KBM-7 (cell line): ENCODE measurements at regions not wholly inside any gene's neighbourhood (a gene's known extent, or its start where the extent isn't known, plus 50 kb on each side); places are given as distances from the start of the nearest gene placed in this dataset.

ENCODE experiments used
- DNase-seq: peaks from one replicate; pipeline ENCODE4 v3.0.0-alpha.2; 2015
- in situ Hi-C: fragments of 300-500 bp; cut with MboI; formaldehyde crosslinking; loops from 2 replicates; pipeline ENCODE4 v1.14.3; 2020; ENCODE audit warnings: low sequenced_read_pairs, low pct_unique_long_range_greater_than_20kb, mixed read lengths

DNA sequence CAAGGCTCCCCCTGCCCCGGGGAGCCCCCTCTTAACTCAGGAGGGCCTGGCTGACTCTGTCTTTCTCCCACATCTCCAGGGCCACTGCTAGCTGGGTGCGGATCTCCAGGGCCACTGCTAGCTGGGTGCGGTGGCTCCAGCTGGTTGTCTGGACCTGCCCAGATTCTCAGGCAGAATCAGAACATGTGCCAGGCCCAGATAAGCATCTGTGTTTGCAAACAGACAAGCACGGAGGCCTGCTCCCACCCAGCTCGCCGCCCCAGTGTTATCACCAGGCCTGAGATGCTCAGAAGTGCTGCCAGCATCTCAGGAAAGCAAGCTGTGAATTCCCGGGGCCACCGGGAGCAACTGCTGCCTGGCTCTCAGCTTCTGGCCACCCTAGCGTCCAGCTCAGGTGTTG lies 98.4 kb upstream of the FZD10 start:
- in situ Hi-C loops: no loop called here
- DNase-seq: no peak

DNA sequence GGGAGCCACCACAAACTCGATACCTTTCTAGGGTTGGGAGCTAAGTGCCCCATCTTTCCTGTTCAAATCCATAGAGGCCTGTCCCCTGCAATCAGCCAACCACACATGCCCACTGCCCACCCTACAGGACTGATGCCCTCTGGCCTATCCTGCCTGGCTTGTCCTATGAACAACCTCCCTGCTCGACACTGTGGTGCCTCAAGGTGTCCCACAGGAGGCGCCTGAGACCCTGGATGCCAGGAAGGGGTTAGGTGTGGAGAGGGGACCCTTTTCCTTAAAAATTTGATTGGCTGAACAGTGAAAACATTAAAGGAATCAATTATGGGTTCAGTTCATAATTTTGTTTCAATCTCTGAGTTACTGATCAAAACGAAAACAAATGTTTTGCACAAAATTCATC lies 97.3 kb upstream of the FZD10 start:
- in situ Hi-C loops: no loop called here
- no peak for DNase-seq

GRCh38 chr12:130066742-130067141 lies 95.5 kb upstream of the FZD10 start:
- DNase-seq: no peak
- in situ Hi-C loops: no loop called here

- in situ Hi-C loops: no loop called here
- no peak for DNase-seq
Observed at GRCh38 chr12:130068741-130069140, 93.5 kb upstream of the FZD10 start.

DNA sequence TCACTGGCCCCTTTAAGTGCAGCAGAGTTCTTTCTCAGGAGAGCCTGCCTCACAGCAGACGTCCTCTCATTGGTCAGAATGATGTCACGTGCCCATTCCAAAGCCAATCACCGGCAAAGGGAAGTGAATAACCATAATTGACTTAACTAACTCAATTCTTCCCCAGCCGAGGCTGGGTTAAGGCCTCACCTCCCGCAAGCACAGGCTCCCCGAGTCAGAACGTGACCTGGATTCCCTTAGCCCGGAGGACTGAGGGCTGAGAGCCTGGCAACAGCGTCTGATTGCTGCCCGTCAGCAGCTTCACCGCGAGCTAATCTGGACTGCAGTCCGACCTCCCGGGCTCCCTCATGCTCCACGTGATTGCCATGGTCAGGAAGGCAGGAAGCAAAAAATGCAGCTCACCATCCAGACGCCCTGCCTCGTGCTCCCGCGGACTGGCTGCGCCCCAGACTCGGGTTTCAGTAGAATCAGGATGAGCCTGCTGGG lies 92.1 kb upstream of the FZD10 start:
- DNase-seq: no peak
- in situ Hi-C loops: no loop called here

- in situ Hi-C loops: no loop called here
- DNase-seq: no peak
Observed at GRCh38 chr12:130073721-130074120, 88.5 kb upstream of the FZD10 start.

DNA sequence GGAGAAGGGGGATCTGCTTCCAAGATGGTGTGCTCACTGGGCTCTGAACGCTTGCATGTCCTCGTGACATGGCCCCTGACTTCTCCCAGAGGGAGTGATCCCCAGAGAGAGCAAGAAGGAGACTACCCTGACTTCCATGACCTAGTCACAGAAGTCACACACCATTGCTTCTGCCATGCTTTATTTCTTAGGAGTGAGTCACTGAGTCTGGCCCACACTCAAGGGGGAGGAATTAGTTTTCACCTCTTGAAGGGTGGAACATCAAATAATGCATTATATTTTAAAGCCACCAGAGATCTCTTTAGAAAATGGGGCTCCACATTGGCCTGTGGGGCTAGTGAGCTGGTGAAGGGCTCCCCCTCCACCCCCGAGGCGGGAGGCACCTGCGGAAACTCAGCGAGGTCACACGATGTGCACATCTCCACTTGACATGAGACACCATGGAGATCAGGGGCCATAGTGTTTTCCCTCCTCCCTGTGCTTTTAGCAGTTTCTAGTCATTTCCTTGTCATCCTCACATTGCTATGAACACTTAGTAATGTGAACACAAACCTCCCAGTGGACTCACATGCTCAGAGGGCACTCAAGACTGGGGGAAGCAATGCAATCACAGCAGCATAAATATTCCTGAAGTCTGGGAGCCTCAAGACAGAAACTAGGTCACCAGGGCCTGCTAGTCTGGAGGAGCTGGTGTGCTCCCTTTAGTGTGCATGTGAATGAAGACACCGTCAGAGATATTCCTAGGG lies 87.4 kb upstream of the FZD10 start:
- in situ Hi-C loops: no loop called here

GRCh38 chr12:130075497-130076076 lies 86.7 kb upstream of the FZD10 start:
- in situ Hi-C loops: no loop called here
- DNase-seq: no peak

More for the DNA sequence above, 87.4 kb upstream of the FZD10 start:
- no peak for DNase-seq

- no peak for DNase-seq
- in situ Hi-C loops: no loop called here
Observed at GRCh38 chr12:130076126-130076525, 86.1 kb upstream of the FZD10 start.

GRCh38 chr12:130076752-130077151 lies 85.5 kb upstream of the FZD10 start:
- in situ Hi-C loops: no loop called here
- DNase-seq: no peak

- DNase-seq: no peak
- in situ Hi-C loops: no loop called here
Observed at GRCh38 chr12:130078852-130079251, 83.4 kb upstream of the FZD10 start.

- in situ Hi-C loops: no loop called here
- DNase-seq: no peak
Observed at GRCh38 chr12:130079279-130079678, 83.0 kb upstream of the FZD10 start.

DNA sequence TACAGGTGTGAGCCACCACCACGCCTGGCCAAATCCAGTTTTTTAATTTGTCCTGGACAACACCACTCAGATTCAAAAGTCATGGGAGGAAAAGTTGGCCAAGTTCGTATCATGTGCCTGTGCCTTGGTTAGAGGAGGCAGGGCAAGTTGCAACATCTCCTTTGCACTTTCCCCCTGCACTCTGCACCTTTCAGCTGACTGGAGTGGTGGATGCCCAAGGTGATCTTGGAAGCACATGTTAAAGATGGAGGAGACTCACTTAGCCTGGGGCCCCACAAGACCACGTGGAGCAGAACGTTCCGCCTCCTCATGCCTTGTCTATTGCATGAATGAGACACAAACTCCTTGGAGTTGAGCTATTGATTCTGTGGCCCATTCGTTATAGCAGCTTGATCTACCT lies 82.1 kb upstream of the FZD10 start:
- DNase-seq: no peak
- in situ Hi-C loops: no loop called here

DNA sequence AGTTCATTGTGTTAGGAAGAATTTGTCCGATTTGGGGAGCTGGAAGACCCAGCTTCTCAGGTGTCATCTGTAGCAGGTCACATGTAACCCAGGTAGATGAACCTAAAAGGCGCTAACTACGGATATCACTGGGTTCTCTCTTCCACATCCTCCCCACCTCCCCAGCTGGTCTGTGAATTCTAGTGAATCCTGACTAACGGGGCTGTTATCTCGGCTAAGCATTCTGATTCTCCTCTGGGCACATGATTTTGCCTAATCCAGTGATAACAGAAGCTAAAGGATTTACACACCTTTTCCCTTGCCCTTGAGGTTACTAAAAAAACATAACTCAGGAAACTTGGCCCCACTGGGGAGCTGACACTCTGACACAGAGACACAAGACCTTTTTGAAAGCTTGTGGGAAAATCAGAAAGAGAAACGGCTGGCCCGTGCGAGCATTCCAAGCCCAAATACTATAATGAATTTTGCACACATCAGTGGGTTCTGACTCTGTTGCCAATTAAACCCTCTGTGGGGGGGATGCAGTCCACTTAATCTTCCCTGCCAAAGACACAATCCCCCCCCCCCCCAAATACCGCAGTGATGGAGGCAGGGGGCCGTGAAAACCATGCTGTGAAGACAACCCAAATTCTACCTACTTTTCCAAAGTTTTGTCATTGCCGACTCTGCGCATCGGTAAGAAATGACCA lies 81.0 kb upstream of the FZD10 start:
- in situ Hi-C loops: no loop called here

DNA sequence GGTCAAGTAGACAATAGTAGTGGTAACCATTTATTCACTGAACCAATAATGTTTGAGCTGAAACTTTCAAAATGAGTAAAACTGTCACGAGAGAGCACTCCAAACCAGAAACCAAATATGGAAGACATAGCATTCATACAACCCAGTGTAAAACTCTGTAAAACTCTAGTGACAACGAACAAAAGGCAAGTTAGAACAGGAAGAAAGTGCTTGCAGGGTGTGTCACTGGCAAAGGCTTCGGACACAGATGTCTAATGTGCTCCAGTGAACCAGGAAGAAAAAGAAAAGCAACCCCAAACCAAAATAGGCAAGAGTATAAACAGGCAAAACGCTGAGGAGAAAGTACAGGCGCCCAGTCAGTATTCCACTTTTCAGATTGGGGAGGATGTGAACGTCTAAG lies 79.3 kb upstream of the FZD10 start:
- in situ Hi-C loops: no loop called here
- no peak for DNase-seq

More for the DNA sequence above, 81.0 kb upstream of the FZD10 start:
- DNase-seq: no peak

DNA sequence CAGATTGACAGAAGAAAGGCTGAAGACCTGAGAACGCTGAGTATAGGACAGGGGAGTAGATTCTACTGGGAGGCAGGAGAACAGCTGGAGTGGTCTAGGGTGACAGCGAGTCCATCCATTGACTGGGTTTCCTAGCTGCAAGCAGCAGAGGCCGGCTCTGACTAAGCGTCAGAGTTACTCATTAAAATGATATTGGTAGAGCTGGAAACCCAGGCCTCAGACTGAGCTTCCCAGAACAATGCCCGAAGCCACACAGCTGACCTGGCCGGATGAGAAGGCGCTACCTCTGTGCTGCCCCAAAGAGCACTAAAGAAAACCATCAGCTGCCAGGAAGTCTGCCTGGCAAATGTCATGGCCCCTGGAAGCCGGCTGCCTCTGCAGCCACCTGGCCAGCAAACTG lies 78.5 kb upstream of the FZD10 start:
- DNase-seq: no peak
- in situ Hi-C loops: no loop called here

DNA sequence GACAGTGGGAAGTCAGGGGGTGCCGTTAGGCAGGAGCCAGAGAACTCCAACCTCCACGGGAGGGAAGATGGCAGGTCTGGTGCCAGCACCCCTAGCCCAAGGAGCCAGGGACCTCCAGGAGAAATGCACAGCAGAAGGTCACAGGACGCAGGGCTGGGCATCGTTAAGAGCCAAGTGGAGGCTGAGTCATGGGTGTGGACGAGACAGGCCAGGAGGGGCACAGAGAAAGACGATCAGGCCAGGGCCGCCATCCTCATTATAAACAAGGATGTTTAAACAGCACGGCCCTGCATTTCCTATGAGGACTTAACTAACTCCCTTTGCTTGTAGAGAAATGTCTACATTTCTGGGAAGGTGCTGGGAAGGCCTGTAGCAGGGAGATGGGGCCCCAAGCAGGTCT lies 77.9 kb upstream of the FZD10 start:
- DNase-seq: no peak
- in situ Hi-C loops: no loop called here

DNA sequence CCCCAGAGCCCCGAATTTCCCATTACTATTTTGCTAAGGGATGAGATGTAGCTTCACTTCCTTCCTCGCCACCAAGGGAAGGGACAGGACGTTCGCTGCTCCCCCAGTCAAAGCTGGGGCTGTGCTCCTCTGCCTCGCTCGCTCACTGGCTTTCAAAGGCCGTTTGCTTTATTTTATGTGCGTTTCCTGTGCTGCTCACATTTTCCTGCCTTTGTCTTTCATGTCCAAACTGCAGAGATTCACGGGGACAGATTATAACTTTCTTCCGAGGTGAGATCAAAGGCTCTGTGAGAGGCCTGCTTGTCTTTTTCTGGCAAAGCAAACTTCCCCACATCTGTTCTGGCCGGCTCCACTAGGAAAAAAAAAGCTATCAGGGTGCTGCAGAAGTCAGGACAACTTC lies 76.0 kb upstream of the FZD10 start:
- in situ Hi-C loops: no loop called here
- DNase-seq: no peak

- in situ Hi-C loops: no loop called here
- DNase-seq: no peak
Observed at GRCh38 chr12:130086797-130087196, 75.5 kb upstream of the FZD10 start.

GRCh38 chr12:130087222-130087621 lies 75.0 kb upstream of the FZD10 start:
- DNase-seq: no peak
- in situ Hi-C loops: no loop called here
